NCI-H774 (cell line): ENCODE measurements at regions not wholly inside any gene's neighbourhood (a gene's known extent, or its start where the extent isn't known, plus 50 kb on each side); places are given as distances from the start of the nearest gene placed in this dataset.
"Not testable (repeated sequence)": the region's sequence is repeated elsewhere in the genome, so short reads cannot be mapped to it uniquely, and the experiment has no call there.

Experiments used
- DNase-seq: peaks from one replicate; lab custom pipeline; 2025; lab: John Stamatoyannopoulos, UW

GRCh38 chr5:92163906-92164305 is 780.8 kb upstream of the ARRDC3 start:
- no peak for DNase-seq

GRCh38 chr5:92147798-92148197 is 764.7 kb upstream of the ARRDC3 start:
- no peak for DNase-seq

GRCh38 chr5:92147266-92147665 is 764.1 kb upstream of the ARRDC3 start:
- DNase-seq = peak; percentile 62

- no peak for DNase-seq
These were observed 762.7 kb upstream of the ARRDC3 start for GRCh38 chr5:92145852-92146251.

GRCh38 chr5:92144824-92145223 is 761.7 kb upstream of the ARRDC3 start:
- no peak for DNase-seq

- not testable (repeated sequence) for DNase-seq
These were observed 749.3 kb upstream of the ARRDC3 start for GRCh38 chr5:92132294-92132908.

- DNase-seq = no peak
These were observed 743.1 kb upstream of the ARRDC3 start for GRCh38 chr5:92126182-92126581.

- DNase-seq = no peak
These were observed 736.0 kb upstream of the ARRDC3 start for GRCh38 chr5:92119110-92119509.

GRCh38 chr5:92106808-92107207 is 723.7 kb upstream of the ARRDC3 start:
- DNase-seq = no peak

GRCh38 chr5:92104126-92104525 is 721.0 kb upstream of the ARRDC3 start:
- no peak for DNase-seq

- no peak for DNase-seq
These were observed 719.2 kb upstream of the ARRDC3 start for GRCh38 chr5:92102313-92102712.

GRCh38 chr5:92092239-92092638 is 709.1 kb upstream of the ARRDC3 start:
- no peak for DNase-seq

GRCh38 chr5:92086059-92086811 is 703.1 kb upstream of the ARRDC3 start:
- DNase-seq = no peak

- peak; percentile 35 for DNase-seq
These were observed 699.0 kb upstream of the ARRDC3 start for GRCh38 chr5:92081958-92082712.

GRCh38 chr5:92070786-92071185 is 687.7 kb upstream of the ARRDC3 start:
- DNase-seq = no peak

GRCh38 chr5:92064993-92065392 is 681.9 kb upstream of the ARRDC3 start:
- no peak for DNase-seq

- DNase-seq = no peak
These were observed 668.6 kb upstream of the ARRDC3 start for GRCh38 chr5:92051741-92052140.

GRCh38 chr5:92050970-92051369 is 667.9 kb upstream of the ARRDC3 start:
- no peak for DNase-seq

- DNase-seq = no peak
These were observed 659.0 kb upstream of the ARRDC3 start for GRCh38 chr5:92041911-92042660.

GRCh38 chr5:92041206-92041605 is 658.1 kb upstream of the ARRDC3 start:
- no peak for DNase-seq

GRCh38 chr5:92029792-92030191 is 646.7 kb upstream of the ARRDC3 start:
- not testable (repeated sequence) for DNase-seq

GRCh38 chr5:92023555-92023954 is 640.4 kb upstream of the ARRDC3 start:
- no peak for DNase-seq
